ENCODE measurements at regions not wholly inside any gene's neighbourhood (a gene's known extent, or its start where the extent isn't known, plus 50 kb on each side); places are given as distances from the start of the nearest gene placed in this dataset.

- TF ChIP-seq ZBTB4 (CRISPR knock-in tag; IDR thresholded peaks at IDR 0.05) (no peak), ELK1 (IDR thresholded peaks at IDR 0.05; ENCODE audit: low read depth, low read length) (no peak), CBX5 (IDR thresholded peaks at IDR 0.05; ENCODE audit: low read depth) (no peak), CHD1 (IDR thresholded peaks at IDR 0.05; ENCODE audit: low read depth, low read length) (no peak), DPF2 (IDR thresholded peaks at IDR 0.05) (no peak), HDAC2 (IDR thresholded peaks at IDR 0.05) (no peak), EED (IDR thresholded peaks at IDR 0.05; ENCODE audit: low read depth) (no peak), RELB (IDR thresholded peaks at IDR 0.05; ENCODE audit: low read depth) (no peak)
These were observed 192.7 kb upstream of the CNR1 start (continued) for GRCh38 chr6:88358846-88359245.

GRCh38 chr6:88349511-88349910, 183.4 kb upstream of the CNR1 start:
- Histone ChIP-seq H3K36me3 (ENCODE audit: control insufficient read depth in 2 of 2, insufficient read depth in 2 of 2, low read length in 1 of 2) (no peaks in the 10 kb centered on the region), H3K4me2 (ENCODE audit: control insufficient read depth, insufficient read depth) (no peak overlapping the region), H3K27ac (ENCODE audit: control insufficient read depth, insufficient read depth) (no peak overlapping the region), H3K4me3 (no peak overlapping the region), H3K27me3 (replicated peaks in 1 of 2; ENCODE audit: control insufficient read depth in 2 of 2, insufficient read depth in 2 of 2, low read length in 1 of 2) (no peaks in the 10 kb centered on the region), H3K9ac (ENCODE audit: control insufficient read depth, insufficient read depth, low read length) (no peak overlapping the region), H3K79me2 (ENCODE audit: control insufficient read depth, insufficient read depth, low read length) (no peaks in the 10 kb centered on the region), H3K4me1 (ENCODE audit: control insufficient read depth, insufficient read depth, low read length) (no peaks in the 10 kb centered on the region), H4K20me1 (ENCODE audit: control insufficient read depth, insufficient read depth) (no peaks in the 10 kb centered on the region), H2AFZ (ENCODE audit: control insufficient read depth, low read depth, low read length) (no peak overlapping the region), H3K9me3 (replicated peaks; ENCODE audit: control insufficient read depth, insufficient read depth, low read length) (no peaks in the 10 kb centered on the region; the same call in 2 of the 3 replicates)
- intact Hi-C loops (cut with micrococcal nuclease; ENCODE audit: unreplicated experiment) (no loop called here), in situ Hi-C loops (cut with MboI) (no loop called here)
- no TSS peak for BruUV-seq (replicated peaks)
- no peak for ATAC-seq
- ChIA-PET CTCF (no interaction called here), POLR2A (no interaction called here), RAD21 (ENCODE audit: unreplicated experiment) (no interaction called here), SMC1A (ENCODE audit: uncharacterized antibody, unreplicated experiment) (interaction anchor here (0.7 to 1.3 kb wide), 2 partner anchors 22 to 195 kb away, joined by 3 read pairs; no protein-coding TSS in a partner anchor)
- no peak for DNase-seq (ENCODE audit: low read depth, low spot score)
- no peak for FAIRE-seq
- 8% methylated on average over 1 of the region's 1 CpG for WGBS (ENCODE audit: insufficient coverage, insufficient replicate concordance, low lambda C conversion rate, missing lambda C conversion rate)
- TF ChIP-seq MYB (IDR thresholded peaks at IDR 0.05; ENCODE audit: borderline replicate concordance, low read depth, low read length), result no peak
- no peak for TF ChIP-seq IKZF1 (conservative IDR thresholded peaks at IDR 0.05)
- TF ChIP-seq TCF12 (IDR thresholded peaks at IDR 0.05; ENCODE audit: low read depth, low read length), result no peak
- no peak for TF ChIP-seq E4F1 (IDR thresholded peaks at IDR 0.05; ENCODE audit: borderline replicate concordance, partially characterized antibody)
- TF ChIP-seq DPF2 (IDR thresholded peaks at IDR 0.05), result no peak
- no peak for TF ChIP-seq JUNB (IDR thresholded peaks at IDR 0.05)
- no peak for TF ChIP-seq CBX3 (IDR thresholded peaks at IDR 0.05; ENCODE audit: borderline replicate concordance, low read depth)
- no peak for TF ChIP-seq SMAD1 (IDR thresholded peaks at IDR 0.05; ENCODE audit: low read depth, partially characterized antibody)
- TF ChIP-seq HCFC1 (IDR thresholded peaks at IDR 0.05; ENCODE audit: low read length), result no peak
- TF ChIP-seq POLR2AphosphoS5 (IDR thresholded peaks at IDR 0.05; ENCODE audit: low read length), result no peak
